Esophagus squamous epithelium (tissue), 5 donors: ENCODE measurements at regions not wholly inside any gene's neighbourhood (a gene's known extent, or its start where the extent isn't known, plus 50 kb on each side); places are given as distances from the start of the nearest gene placed in this dataset.

Experiments
- DNase-seq: peaks from one replicate; lab custom pipeline; 2025; lab: John Stamatoyannopoulos, UW
- H3K27ac ChIP-seq, 4 donors: fragments of 200-600 bp; sonication (generic); one replicate each; pipeline ENCODE4 v1.5.1; 2016 to 2019; ENCODE audit warnings: mild to moderate bottlenecking in 1 of 4
- H3K27me3 ChIP-seq, 4 donors: fragments of 200-600 bp; sonication (generic); 1 replicate in 3 of 4; 2 replicates in 1 of 4; pipeline versions ENCODE4 v1.5.1 to v1.6.0; 2017 to 2021; ENCODE audit warnings: antibody characterized with exemption in 1 of 4
- H3K36me3 ChIP-seq, 3 donors: fragments of 200-600 bp; sonication (generic); one replicate each; pipeline ENCODE4 v1.5.1; 2016 to 2019
- H3K4me1 ChIP-seq, 3 donors: fragments of 200-600 bp; sonication (generic); one replicate each; pipeline ENCODE4 v1.5.1; 2017 to 2019
- H3K4me3 ChIP-seq, 4 donors: fragments of 200-600 bp; sonication (generic); 1 replicate in 3 of 4; 2 replicates in 1 of 4; pipeline ENCODE4 v1.5.1; 2016 to 2019; ENCODE audit warnings: mild to moderate bottlenecking in 2 of 4, moderate library complexity in 1 of 4
- H3K9me3 ChIP-seq, 3 donors: fragments of 200-600 bp; sonication (generic); one replicate each; pipeline ENCODE4 v1.5.1; 2016 to 2019
- CTCF ChIP-seq, 6 experiments: fragments of 450-650 bp in 4 of 6; fragments of 200-600 bp in 2 of 6; sonication (generic) in 2 of 6; IDR thresholded peaks; one replicate each; pipeline ENCODE4 v1.5.1; 2016 to 2019; ENCODE audit warnings: antibody characterized with exemption in 6 of 6, mild to moderate bottlenecking in 4 of 6, moderate library complexity in 4 of 6
- POLR2A ChIP-seq, 4 donors: fragments of 450-650 bp; IDR thresholded peaks; one replicate each; pipeline ENCODE4 v1.6.1; 2017; ENCODE audit warnings: antibody characterized with exemption in 4 of 4, mild to moderate bottlenecking in 4 of 4, moderate library complexity in 3 of 4
- WGBS, 2 donors: methylation state at CpG; one replicate each; pipeline ENCODE4 v1.1.5; 2018; 5-methylcytosine and 5-hydroxymethylcytosine counted together
- intact Hi-C: fragments of 100-400 bp; cut with DNase I; formaldehyde crosslinking; loops from one replicate; pipeline ENCODE4 v1.15.0; 2022
- donor health status: DM: yes; HTN: yes; CAD: no.

DNA sequence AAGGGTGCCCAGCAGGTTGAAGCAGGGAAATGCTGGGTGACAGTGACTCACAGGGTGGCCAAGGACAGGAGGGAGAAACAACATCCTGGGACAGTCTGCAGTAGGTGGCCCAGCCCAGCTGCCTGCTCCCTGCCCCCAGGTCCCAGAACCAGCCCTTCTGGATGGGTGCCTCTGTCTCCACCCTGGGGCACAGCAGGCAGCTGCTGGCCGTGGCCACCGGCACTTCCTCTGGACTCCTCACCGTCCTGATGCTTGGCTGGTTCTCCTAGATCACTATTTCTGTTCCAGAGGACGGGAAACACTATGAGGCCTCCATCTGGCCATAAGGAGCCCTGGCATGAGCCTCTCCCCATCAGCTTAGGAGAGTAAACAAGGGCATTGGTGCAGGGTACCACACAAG is 258.9 kb downstream of the XXYLT1 start:
- WGBS, 2 donors = 42% methylated on average over 3 of the region's 4 CpGs; no CpG with 5 or more reads in 1 of the 2 donors
- intact Hi-C loops = no loop called here
- Histone ChIP-seq H3K9me3 (no peaks in the 10 kb centered on the region), H3K36me3 (no peaks in the 10 kb centered on the region), H3K27ac (peak overlapping the region in 1 of 4 donors; percentile 57), H3K4me3 (no peak overlapping the region), H3K27me3 (no peaks in the 10 kb centered on the region), H3K4me1 (peaks cover 0 to 37% (median 3%) of the 10 kb centered on the region in 3 donors)
- no peak for TF ChIP-seq CTCF (IDR thresholded peaks at IDR 0.05)
- no peak for TF ChIP-seq POLR2A (IDR thresholded peaks at IDR 0.05)
- DNase-seq = no peak

- Histone ChIP-seq H3K36me3 (no peaks in the 10 kb centered on the region), H3K4me3 (no peak overlapping the region), H3K9me3 (no peaks in the 10 kb centered on the region), H3K4me1 (peaks cover 0 to 35% (median 5%) of the 10 kb centered on the region in 3 donors), H3K27me3 (no peaks in the 10 kb centered on the region), H3K27ac (peak overlapping the region in 1 of 4 donors; percentile 57)
- TF ChIP-seq CTCF (IDR thresholded peaks at IDR 0.05) (no peak), POLR2A (IDR thresholded peaks at IDR 0.05) (no peak)
- 81% methylated on average over 3 of the region's 4 CpGs; no CpG with 5 or more reads in 1 of the 2 donors for WGBS, 2 donors
- no peak for DNase-seq
- intact Hi-C loops = no loop called here
Observed at GRCh38 chr3:195012571-195012970, 258.4 kb downstream of the XXYLT1 start.

DNA sequence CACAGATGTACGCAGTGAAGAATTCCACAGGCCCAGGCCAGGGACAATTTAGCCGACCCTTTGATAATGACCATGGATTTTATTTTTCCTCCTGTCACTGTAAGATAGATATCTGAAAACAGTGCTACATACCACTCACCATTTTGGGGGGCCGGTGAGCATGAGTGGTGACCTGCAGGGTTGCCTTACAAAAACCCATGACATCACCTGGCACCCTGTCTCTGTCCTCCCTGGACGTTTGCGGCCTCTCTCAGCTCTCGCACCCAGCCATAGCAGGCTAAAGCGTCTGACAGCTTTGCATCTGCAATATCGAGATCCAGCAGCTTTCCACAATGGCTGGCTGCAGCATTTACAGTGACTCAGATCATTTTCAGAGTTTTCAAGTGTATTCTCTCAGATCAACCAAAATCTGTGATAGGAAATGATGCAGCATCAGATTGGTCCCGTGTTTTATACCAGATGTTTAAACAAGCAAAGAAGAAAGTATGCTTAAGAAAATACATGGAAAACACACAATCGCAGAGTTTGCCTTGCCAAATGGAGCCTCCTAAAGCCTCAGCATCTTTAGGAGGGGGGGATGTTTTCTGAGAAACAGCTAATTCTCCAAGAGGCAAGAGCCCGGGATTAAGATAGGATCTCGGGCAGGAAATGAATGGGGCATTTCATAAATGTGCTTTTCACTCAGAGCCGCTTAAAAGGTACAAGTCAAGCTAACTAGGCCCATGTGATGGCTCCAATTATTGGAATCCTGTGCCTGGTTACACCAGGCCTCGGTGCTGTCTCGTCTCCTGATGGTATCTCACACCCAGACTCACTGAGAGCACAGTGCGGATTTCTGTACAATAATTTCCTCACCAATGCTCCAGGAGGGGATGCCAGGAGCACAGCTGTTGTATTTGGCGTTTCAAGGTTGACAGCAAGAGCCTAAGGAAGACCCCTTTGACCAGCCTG is 257.3 kb downstream of the XXYLT1 start:
- no peaks in the 10 kb centered on the region for H3K36me3 ChIP-seq
- H3K27me3 ChIP-seq = peaks cover 0 to 3% (median 0%) of the 10 kb centered on the region in 4 donors
- WGBS, 2 donors = 83 to 87% methylated on average over 14 to 17 of the region's 17 CpGs
- intact Hi-C loops = no loop called here
- TF ChIP-seq POLR2A (IDR thresholded peaks at IDR 0.05) = no peak
- no peak for TF ChIP-seq CTCF (IDR thresholded peaks at IDR 0.05)
- H3K9me3 ChIP-seq = no peaks in the 10 kb centered on the region
- no peak for DNase-seq
- H3K4me1 ChIP-seq = peaks cover 0 to 28% (median 5%) of the 10 kb centered on the region in 3 donors
- no peak overlapping the region for H3K27ac ChIP-seq
- H3K4me3 ChIP-seq = no peak overlapping the region

DNA sequence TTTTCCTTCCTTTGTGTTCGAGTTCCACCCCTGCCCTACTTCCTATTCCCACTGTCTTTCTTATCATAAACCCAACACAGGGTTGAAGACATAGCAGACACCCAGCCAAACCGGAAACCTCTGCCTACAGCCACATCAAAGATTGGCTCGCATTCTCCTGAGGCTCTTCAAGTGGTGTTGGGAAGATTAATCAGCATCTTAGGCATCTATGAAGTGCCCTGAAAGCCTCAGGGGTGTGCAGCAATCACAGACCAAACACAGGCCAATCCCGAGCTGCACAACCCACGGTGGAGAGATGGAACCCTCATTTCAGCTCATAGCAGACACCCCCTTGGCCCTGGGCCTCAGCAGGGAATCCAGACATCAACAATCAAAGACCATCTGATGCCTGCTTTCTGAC is 255.9 kb downstream of the XXYLT1 start:
- TF ChIP-seq POLR2A (IDR thresholded peaks at IDR 0.05) (no peak), CTCF (IDR thresholded peaks at IDR 0.05) (no peak)
- intact Hi-C loops = no loop called here

DNA sequence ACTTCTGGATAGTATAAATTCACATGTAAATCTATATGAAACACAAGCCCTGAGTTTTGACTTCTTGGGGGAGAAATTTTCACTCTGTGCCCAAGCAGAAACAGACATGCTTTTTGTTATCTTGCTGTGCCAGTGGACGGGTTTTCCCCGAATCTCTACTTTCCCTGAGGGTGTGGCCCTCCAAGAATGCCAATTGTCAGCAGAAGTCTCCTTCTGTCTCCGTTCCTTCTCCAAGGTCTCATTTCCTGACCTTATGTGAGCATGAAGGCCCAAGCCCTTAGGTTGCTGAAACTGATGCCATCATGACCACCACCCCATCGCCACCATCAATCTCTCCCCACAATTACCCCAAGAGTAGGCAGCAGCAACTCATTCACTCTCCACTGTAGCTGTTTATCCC is 253.8 kb downstream of the XXYLT1 start:
- TF ChIP-seq POLR2A (IDR thresholded peaks at IDR 0.05) = no peak
- TF ChIP-seq CTCF (IDR thresholded peaks at IDR 0.05) = no peak
- H3K36me3 ChIP-seq = no peaks in the 10 kb centered on the region
- no peak overlapping the region for H3K4me3 ChIP-seq
- H3K4me1 ChIP-seq = peaks cover 0 to 13% (median 5%) of the 10 kb centered on the region in 3 donors
- H3K27ac ChIP-seq = no peak overlapping the region
- no peaks in the 10 kb centered on the region for H3K9me3 ChIP-seq
- intact Hi-C loops = no loop called here
- no peak for DNase-seq
- WGBS, 2 donors = 49 to 63% methylated on average over 4 of the region's 4 CpGs
- peaks cover 0 to 7% (median 0%) of the 10 kb centered on the region in 4 donors for H3K27me3 ChIP-seq

More for the DNA sequence above, 255.9 kb downstream of the XXYLT1 start:
- no peaks in the 10 kb centered on the region for H3K36me3 ChIP-seq
- H3K4me1 ChIP-seq = peaks cover 0 to 28% (median 5%) of the 10 kb centered on the region in 3 donors
- H3K9me3 ChIP-seq = no peaks in the 10 kb centered on the region
- no peak for DNase-seq
- no peak overlapping the region for H3K4me3 ChIP-seq
- no peak overlapping the region for H3K27ac ChIP-seq
- 31 to 65% methylated on average over 3 of the region's 5 CpGs for WGBS, 2 donors
- peaks cover 0 to 7% (median 0%) of the 10 kb centered on the region in 4 donors for H3K27me3 ChIP-seq
